Heart right ventricle (tissue), 16 donors: ENCODE measurements at regions not wholly inside any gene's neighbourhood (a gene's known extent, or its start where the extent isn't known, plus 50 kb on each side); places are given as distances from the start of the nearest gene placed in this dataset.
A peak's percentile ranks its signal among the peaks of the same experiment; 100 is the strongest.
"Not testable (repeated sequence)": the region's sequence is repeated elsewhere in the genome, so short reads cannot be mapped to it uniquely, and the experiment has no call there.

Experiments
- ATAC-seq, 8 donors: fragments of 200-7000 bp; cut with Tn5 transposase; one replicate each; pipeline ENCODE4 v1.9.1; 2020; ENCODE audit warnings: mild to moderate bottlenecking in 8 of 8, moderate library complexity in 8 of 8, moderate number of reproducible peaks in 1 of 8
- DNase-seq, 2 donors: peaks; one replicate each; pipeline ENCODE4 v3.0.0-alpha.2; 2020
- H3K27ac ChIP-seq, 10 donors: fragments of 200-600 bp; sonication (generic) in 2 of 10; one replicate each; pipeline versions ENCODE4 v1.5.0 to v1.8.0; 2020 to 2022; ENCODE audit warnings: mild to moderate bottlenecking in 3 of 10
- H3K27me3 ChIP-seq, 7 donors: fragments of 200-600 bp; one replicate each; pipeline ENCODE4 v1.8.0; 2021 to 2022; ENCODE audit warnings: mild to moderate bottlenecking in 2 of 7
- H3K36me3 ChIP-seq, 9 donors: fragments of 200-600 bp; sonication (generic) in 1 of 9; one replicate each; pipeline versions ENCODE4 v1.5.0 to v1.8.0; 2020 to 2022; ENCODE audit warnings: mild to moderate bottlenecking in 2 of 9
- H3K4me1 ChIP-seq, 9 donors: fragments of 200-600 bp; sonication (generic) in 1 of 9; one replicate each; pipeline versions ENCODE4 v1.5.0 to v1.8.0; 2020 to 2022; ENCODE audit warnings: mild to moderate bottlenecking in 4 of 9
- H3K4me3 ChIP-seq, 10 donors: fragments of 200-600 bp; sonication (generic) in 2 of 10; one replicate each; pipeline versions ENCODE4 v1.5.0 to v1.8.0; 2020 to 2022; ENCODE audit warnings: mild to moderate bottlenecking in 7 of 10, moderate library complexity in 2 of 10
- H3K9me3 ChIP-seq, 11 donors: fragments of 200-600 bp in 10 of 11; sonication (generic) in 2 of 11; one replicate each; pipeline versions ENCODE4 v1.5.0 to v1.8.0; 2013 to 2022; ENCODE audit warnings: mild to moderate bottlenecking in 2 of 11, control low read depth in 1 of 11, moderate library complexity in 1 of 11
- WGBS, 2 donors: extraction: QIAGEN DNeasy Blood & Tissue Kit; methylation state at CpG; one replicate each; pipeline ENCODE4 v1.1.7; 2013; ENCODE audit warnings: inconsistent platforms in 1 of 2; 5-methylcytosine and 5-hydroxymethylcytosine counted together
- intact Hi-C, 10 donors: fragments of 100-400 bp; cut with DNase I; formaldehyde crosslinking; loops; one replicate each; pipeline versions ENCODE4 v1.11.1 to v1.14.2; 2022
- TF ChIP-seq, protein P1 (sequence below), 9 donors: fragments of 200-600 bp; sonication (generic) in 2 of 9; IDR thresholded peaks; one replicate each; pipeline versions ENCODE4 v1.5.0 to v1.8.0; 2021 to 2022; ENCODE audit warnings: antibody characterized with exemption in 9 of 9, mild to moderate bottlenecking in 5 of 9, moderate library complexity in 1 of 9
- donor health status: Arrhythmogenic right ventricular cardiomyopathy.
- donor health status: ischemic (EF 13 %, LVEDD 7.1; RV severe dilation, severe dysfunction).
- donor health status: healthy with polysubstance abuse.
- donor health status: DM: no; HTN: yes; CAD: no.
- donor health status: DM: no; HTN: no; CAD: no.
- donor health status: ischemic (EF 25% LVEDD 6.9; RV normal size, moderate dysfunction).
- donor health status: ischemic (EF 25% LVEDD 5.7; RV mildly dilated, moderate dysfunction).
- donor health status: healthy.
- donor health status: DM: yes; HTN: yes; CAD: no.
- donor health status: Ischemic cardiomyopathy.
- donor health status: ischemic (EF 35%, LVEDD 5.7; RV mildly dilated, moderate dysfunction).
- donor health status: nonischemic (EF 11% LVEDD 7.7; RV severe dilation, severe dysfunction).
- donor health status: DM: yes; HTN: yes; CAD: no.
- donor health status: PGD.
- donor health status: ischemic (EF 29% LVEDD 5.4; RV normal size, mild dysfunction).
- donor health status: nonischemic (EF 23%, LVEDD 6.1; RV moderate dilation, normal function).

DNA sequence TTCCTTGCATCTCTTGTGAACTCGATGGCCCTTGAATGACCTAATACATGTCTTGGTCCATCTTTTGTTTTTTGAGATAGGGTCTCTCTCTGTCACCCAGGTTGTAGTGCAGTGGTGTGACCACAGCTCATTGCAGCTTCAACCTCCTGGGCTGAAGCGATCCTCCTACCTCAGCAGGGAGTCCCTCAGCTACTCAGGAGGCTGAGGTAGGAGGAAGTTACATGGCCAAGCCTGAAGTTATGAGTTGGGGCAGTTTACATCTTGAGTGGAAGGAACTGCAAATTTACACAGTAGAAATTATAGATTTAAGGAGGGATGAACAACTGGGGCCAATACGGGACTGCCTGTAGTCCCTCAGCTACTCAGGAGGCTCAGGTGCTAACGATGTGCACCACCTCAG lies 97.2 kb upstream of the METTL14 start:
- no peaks in the 10 kb centered on the region for H3K36me3 ChIP-seq
- intact Hi-C loops: loop anchor here in 1 of 10 donors (5.0 kb wide), 1 partner anchor 94 kb away; no protein-coding TSS in a partner anchor
- H3K27ac ChIP-seq: no peak overlapping the region
- H3K4me1 ChIP-seq: peaks cover 0 to 25% (median 9%) of the 10 kb centered on the region in 9 donors
- H3K9me3 ChIP-seq: no peaks in the 10 kb centered on the region
- no peak for DNase-seq
- TF ChIP-seq, protein P1, sequence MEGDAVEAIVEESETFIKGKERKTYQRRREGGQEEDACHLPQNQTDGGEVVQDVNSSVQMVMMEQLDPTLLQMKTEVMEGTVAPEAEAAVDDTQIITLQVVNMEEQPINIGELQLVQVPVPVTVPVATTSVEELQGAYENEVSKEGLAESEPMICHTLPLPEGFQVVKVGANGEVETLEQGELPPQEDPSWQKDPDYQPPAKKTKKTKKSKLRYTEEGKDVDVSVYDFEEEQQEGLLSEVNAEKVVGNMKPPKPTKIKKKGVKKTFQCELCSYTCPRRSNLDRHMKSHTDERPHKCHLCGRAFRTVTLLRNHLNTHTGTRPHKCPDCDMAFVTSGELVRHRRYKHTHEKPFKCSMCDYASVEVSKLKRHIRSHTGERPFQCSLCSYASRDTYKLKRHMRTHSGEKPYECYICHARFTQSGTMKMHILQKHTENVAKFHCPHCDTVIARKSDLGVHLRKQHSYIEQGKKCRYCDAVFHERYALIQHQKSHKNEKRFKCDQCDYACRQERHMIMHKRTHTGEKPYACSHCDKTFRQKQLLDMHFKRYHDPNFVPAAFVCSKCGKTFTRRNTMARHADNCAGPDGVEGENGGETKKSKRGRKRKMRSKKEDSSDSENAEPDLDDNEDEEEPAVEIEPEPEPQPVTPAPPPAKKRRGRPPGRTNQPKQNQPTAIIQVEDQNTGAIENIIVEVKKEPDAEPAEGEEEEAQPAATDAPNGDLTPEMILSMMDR (IDR thresholded peaks at IDR 0.05): no peak
- ATAC-seq: no peak
- H3K27me3 ChIP-seq: peaks cover 0 to 25% (median 0%) of the 10 kb centered on the region in 7 donors
- H3K4me3 ChIP-seq: no peak overlapping the region
- 75 to 80% methylated on average over 4 of the region's 4 CpGs for WGBS, 2 donors

DNA sequence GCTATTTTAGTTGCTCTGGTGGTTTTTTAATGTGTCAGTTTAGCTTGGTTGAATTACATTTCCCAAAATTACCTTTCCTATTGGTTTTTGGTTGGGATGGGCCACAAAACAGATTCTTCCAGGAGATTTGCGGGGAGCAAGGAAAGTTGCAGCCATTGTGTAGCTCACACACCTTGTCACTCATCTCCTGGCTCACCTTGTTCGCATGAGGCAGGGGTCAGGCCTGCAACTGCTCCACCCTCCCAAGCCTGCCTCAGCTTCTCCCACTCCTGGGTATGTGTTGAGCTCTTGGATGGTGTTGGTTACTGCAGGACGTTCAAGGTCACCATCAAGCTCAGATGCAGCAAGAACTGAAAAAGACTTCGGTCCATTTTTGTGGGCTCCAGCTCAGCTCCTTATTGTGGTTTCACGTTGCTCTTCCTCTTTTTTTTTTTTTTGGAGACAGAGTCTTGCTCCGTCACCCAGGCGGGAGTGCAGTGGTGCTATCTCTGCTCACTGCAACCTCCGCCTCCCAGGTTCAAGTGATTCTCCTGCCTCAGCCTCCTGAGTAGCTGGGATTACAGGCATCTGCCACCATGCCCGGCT lies 95.6 kb upstream of the METTL14 start:
- H3K4me1 ChIP-seq: peaks cover 0 to 25% (median 9%) of the 10 kb centered on the region in 9 donors
- H3K27ac ChIP-seq: no peak overlapping the region
- intact Hi-C loops: loop anchor here in 1 of 10 donors (5.0 kb wide), 1 partner anchor 93 kb away; no protein-coding TSS in a partner anchor
- TF ChIP-seq, protein P1 (IDR thresholded peaks at IDR 0.05): no peak
- peaks cover 0 to 3% (median 0%) of the 10 kb centered on the region in 9 donors for H3K36me3 ChIP-seq
- ATAC-seq (no peak), DNase-seq (no peak)
- no peak overlapping the region for H3K4me3 ChIP-seq
- peaks cover 0 to 17% (median 0%) of the 10 kb centered on the region in 7 donors for H3K27me3 ChIP-seq
- whole genome bisulfite sequencing, 2 donors: 87 to 90% methylated on average over 9 of the region's 9 CpGs
- no peaks in the 10 kb centered on the region for H3K9me3 ChIP-seq

DNA sequence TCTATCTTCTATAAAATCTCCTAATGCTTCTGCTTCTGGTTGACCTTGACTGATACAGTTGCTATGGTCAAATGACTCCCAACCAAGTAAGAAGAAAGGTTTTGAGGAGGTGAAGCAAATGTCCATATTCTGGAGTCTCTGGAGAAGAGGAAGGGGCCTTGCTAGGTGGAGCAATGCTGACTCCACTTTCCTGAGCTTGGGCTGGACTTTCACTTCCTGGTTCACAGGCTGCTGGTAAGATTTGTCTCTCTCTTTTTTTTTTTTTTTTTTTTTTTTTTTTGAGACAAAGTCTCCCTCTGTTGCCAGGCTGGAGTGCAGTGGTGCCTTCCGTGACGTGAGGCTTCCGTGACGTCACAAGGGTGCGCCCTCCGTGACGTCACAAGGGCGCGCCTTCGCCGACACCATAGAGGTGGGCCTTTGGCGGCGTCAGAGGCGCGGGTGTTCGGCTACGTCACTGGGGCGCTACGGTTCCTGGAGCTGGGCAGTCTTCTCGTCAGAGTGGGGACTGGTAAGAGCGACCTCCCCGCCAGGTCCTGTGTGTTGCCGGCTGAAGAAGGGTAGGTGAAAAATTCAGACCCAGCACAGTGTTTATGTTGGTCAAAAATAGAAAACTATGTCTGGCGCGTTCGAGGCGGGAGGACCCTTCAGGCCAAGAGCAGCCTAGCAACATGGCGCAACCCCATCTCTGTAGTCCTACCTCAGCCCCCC lies 93.7 kb upstream of the METTL14 start:
- Histone ChIP-seq H3K4me1 (peaks cover 0 to 11% (median 3%) of the 10 kb centered on the region in 9 donors), H3K36me3 (peaks cover 0 to 12% (median 0%) of the 10 kb centered on the region in 9 donors), H3K27ac (peak overlapping the region; percentile 69 to 89 (median 86)), H3K4me3 (peak overlapping the region; percentile 37 to 68 (median 60))
- WGBS, 2 donors: 7 to 14% methylated on average over 28 of the region's 28 CpGs
- intact Hi-C loops, H3K27me3 ChIP-seq, H3K9me3 ChIP-seq: not testable (repeated sequence)
- TF ChIP-seq, protein P1 (IDR thresholded peaks at IDR 0.05): peak in 1 of 9 donors; percentile 31
- peak; percentile 89 to 93 for DNase-seq
- ATAC-seq: peak; percentile 97 to 100 (median 99)

DNA sequence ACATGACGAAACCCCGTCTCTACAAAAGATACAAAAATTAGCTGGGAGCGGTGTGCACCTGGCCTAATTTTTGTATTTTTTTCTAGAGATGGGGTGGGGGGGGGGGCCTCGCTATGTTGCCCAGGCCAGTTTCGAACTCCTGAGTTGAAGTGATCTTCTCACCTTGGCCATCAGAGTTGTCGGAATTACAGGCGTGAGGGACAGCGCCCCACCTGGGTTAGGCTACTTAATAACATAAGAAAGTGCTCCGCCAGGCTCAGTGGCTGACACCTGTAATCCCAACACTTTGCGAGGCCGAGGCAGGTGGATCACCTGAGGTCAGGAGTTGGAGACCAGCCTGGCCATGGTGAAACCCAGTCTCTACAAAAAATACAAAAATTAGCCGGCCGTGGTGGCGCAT lies 92.9 kb upstream of the METTL14 start:
- 93 to 94% methylated on average over 11 to 12 of the region's 14 CpGs for WGBS, 2 donors
- DNase-seq, H3K4me1 ChIP-seq, intact Hi-C loops, ATAC-seq, H3K9me3 ChIP-seq, H3K27me3 ChIP-seq: not testable (repeated sequence)
- Histone ChIP-seq H3K4me3 (peak overlapping the region in 9 of 10 donors; percentile 48 to 68 (median 63)), H3K36me3 (peaks cover 0 to 18% (median 2%) of the 10 kb centered on the region in 9 donors), H3K27ac (peak overlapping the region in 8 of 10 donors; percentile 82 to 89 (median 88))

DNA sequence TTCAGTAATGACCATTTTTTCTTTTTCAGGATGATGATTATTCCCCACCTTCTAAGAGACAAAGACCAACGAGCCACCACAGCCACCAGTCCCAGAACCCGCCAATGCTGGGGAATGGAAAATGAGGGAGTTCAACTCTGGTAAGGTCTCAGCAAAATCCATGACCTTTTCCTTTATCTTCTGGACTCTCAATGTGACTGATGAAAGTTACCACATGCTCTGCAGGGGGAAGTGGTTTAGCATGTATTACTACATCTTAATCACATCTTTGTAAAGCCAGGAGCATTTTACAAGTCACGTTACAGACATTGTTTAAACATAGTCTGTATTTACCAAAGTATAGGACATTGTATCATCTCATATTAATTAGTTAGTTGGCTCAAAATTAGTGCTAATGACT lies 89.3 kb upstream of the METTL14 start:
- WGBS, 2 donors: 52 to 57% methylated on average over 3 of the region's 3 CpGs
- H3K27ac ChIP-seq, H3K4me1 ChIP-seq, intact Hi-C loops, H3K27me3 ChIP-seq, ATAC-seq, DNase-seq, H3K9me3 ChIP-seq, H3K4me3 ChIP-seq: not testable (repeated sequence)
- peaks cover 0 to 43% (median 2%) of the 10 kb centered on the region in 9 donors for H3K36me3 ChIP-seq

DNA sequence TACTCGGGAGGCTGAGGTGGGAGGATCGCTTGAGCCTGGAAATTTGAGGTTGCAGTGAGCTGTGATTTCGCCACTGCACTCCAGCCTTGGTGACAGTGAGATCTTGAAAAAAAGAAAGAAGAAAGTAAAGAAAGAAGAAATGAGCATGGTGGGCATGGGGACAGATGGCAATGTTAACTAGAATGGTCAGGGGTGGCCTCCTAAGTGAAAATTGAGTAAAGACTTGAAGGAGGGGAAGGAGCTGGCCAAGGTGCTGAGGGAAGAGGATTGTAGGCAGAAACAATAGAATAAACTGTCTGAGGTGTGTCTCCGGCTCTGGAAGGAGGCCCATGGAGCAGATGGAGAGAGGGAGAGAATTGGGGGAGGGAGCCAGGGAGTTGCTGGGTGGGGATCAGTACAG lies 60.1 kb upstream of the METTL14 start:
- H3K27me3 ChIP-seq, H3K4me1 ChIP-seq, H3K27ac ChIP-seq, ATAC-seq, H3K9me3 ChIP-seq, intact Hi-C loops, DNase-seq, H3K4me3 ChIP-seq: not testable (repeated sequence)
- WGBS, 2 donors: 80 to 91% methylated on average over 4 of the region's 4 CpGs
- peaks cover 0 to 37% (median 0%) of the 10 kb centered on the region in 9 donors for H3K36me3 ChIP-seq

DNA sequence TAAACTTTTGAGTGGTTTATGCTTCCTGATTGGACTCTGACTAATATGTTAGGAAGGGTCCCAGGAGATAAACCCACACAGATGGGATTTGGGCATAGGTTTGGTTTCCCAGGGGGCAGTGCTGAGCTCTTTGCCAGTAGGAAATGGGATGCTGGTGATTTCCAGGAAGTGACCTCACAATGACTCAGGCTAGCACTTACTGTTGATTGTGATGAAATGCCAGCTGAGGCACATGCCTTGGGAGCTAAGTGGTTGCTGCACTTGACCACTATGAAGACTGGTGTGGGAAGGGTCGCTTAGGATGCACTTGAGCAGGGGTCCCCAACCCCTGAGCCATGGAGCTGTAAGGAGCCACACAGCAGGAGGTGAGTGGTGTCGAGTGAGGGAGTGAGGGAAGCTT lies 55.5 kb upstream of the METTL14 start:
- Histone ChIP-seq H3K36me3 (peaks cover 0 to 68% (median 4%) of the 10 kb centered on the region in 9 donors), H3K27ac (peak overlapping the region in 1 of 10 donors; percentile 11)
- H3K4me3 ChIP-seq, H3K27me3 ChIP-seq, DNase-seq, ATAC-seq, intact Hi-C loops, H3K4me1 ChIP-seq, H3K9me3 ChIP-seq: not testable (repeated sequence)
- WGBS, 2 donors: 73 to 75% methylated on average over 2 of the region's 2 CpGs
